IgD-negative memory B cell (primary cell): ENCODE measurements at regions not wholly inside any gene's neighbourhood (a gene's known extent, or its start where the extent isn't known, plus 50 kb on each side); places are given as distances from the start of the nearest gene placed in this dataset.
A peak's percentile ranks its signal among the peaks of the same experiment; 100 is the strongest.

Experiments used
- H3K27ac Mint-ChIP-seq, 3 donors: one replicate each; pipeline ENCODE4 v1.8.0; 2020 to 2022; ENCODE audit warnings: mild to moderate bottlenecking in 3 of 3, mixed read lengths in 3 of 3, moderate library complexity in 1 of 3
- H3K27me3 Mint-ChIP-seq: one replicate; pipeline ENCODE4 v1.8.0; 2021; ENCODE audit warnings: mixed read lengths
- H3K36me3 Mint-ChIP-seq: one replicate; pipeline ENCODE4 v1.8.0; 2020; ENCODE audit warnings: mild to moderate bottlenecking, mixed read lengths
- H3K4me1 Mint-ChIP-seq, 3 donors: one replicate each; pipeline ENCODE4 v1.8.0; 2020 to 2022; ENCODE audit warnings: mixed read lengths in 3 of 3, mild to moderate bottlenecking in 1 of 3
- H3K4me3 Mint-ChIP-seq, 4 donors: one replicate each; pipeline ENCODE4 v1.8.0; 2020 to 2022; ENCODE audit warnings: mild to moderate bottlenecking in 4 of 4, mixed read lengths in 4 of 4, moderate library complexity in 3 of 4
- H3K9me3 Mint-ChIP-seq, 3 donors: one replicate each; pipeline ENCODE4 v1.8.0; 2020 to 2021; ENCODE audit warnings: mixed read lengths in 3 of 3, mild to moderate bottlenecking in 1 of 3

- Mint-ChIP-seq H3K9me3 (no peaks in the 10 kb centered on the region), H3K36me3 (no peaks in the 10 kb centered on the region), H3K4me1 (peaks cover 0 to 2% (median 0%) of the 10 kb centered on the region in 3 donors), H3K27ac (no peak overlapping the region), H3K27me3 (peaks cover 5% of the 10 kb centered on the region), H3K4me3 (no peak overlapping the region)
These were observed 59.8 kb upstream of the RNU6ATAC start for GRCh38 chr9:134224127-134224526.

- Mint-ChIP-seq H3K36me3 (no peaks in the 10 kb centered on the region), H3K27me3 (peaks cover 5% of the 10 kb centered on the region), H3K4me3 (no peak overlapping the region), H3K4me1 (peaks cover 0 to 2% (median 0%) of the 10 kb centered on the region in 3 donors), H3K9me3 (no peaks in the 10 kb centered on the region), H3K27ac (no peak overlapping the region)
These were observed 60.3 kb upstream of the RNU6ATAC start for GRCh38 chr9:134224567-134225093.

GRCh38 chr9:134225186-134225585 lies 60.8 kb upstream of the RNU6ATAC start:
- H3K4me1 Mint-ChIP-seq, result peaks cover 0 to 2% (median 0%) of the 10 kb centered on the region in 3 donors
- peak overlapping the region in 1 of 4 donors; percentile 70 for H3K4me3 Mint-ChIP-seq
- no peaks in the 10 kb centered on the region for H3K36me3 Mint-ChIP-seq
- H3K9me3 Mint-ChIP-seq, result no peaks in the 10 kb centered on the region
- peaks cover 5% of the 10 kb centered on the region for H3K27me3 Mint-ChIP-seq
- no peak overlapping the region for H3K27ac Mint-ChIP-seq

- Mint-ChIP-seq H3K36me3 (no peaks in the 10 kb centered on the region), H3K9me3 (no peaks in the 10 kb centered on the region), H3K4me3 (peak overlapping the region in 1 of 4 donors; percentile 70), H3K27ac (no peak overlapping the region), H3K4me1 (peaks cover 0 to 2% (median 0%) of the 10 kb centered on the region in 3 donors), H3K27me3 (peaks cover 4% of the 10 kb centered on the region)
These were observed 61.5 kb upstream of the RNU6ATAC start for GRCh38 chr9:134225816-134226215.

- Mint-ChIP-seq H3K27me3 (peaks cover 4% of the 10 kb centered on the region), H3K36me3 (no peaks in the 10 kb centered on the region), H3K27ac (no peak overlapping the region), H3K9me3 (no peaks in the 10 kb centered on the region), H3K4me1 (peaks cover 0 to 2% (median 0%) of the 10 kb centered on the region in 3 donors), H3K4me3 (no peak overlapping the region)
These were observed 62.0 kb upstream of the RNU6ATAC start for GRCh38 chr9:134226221-134226930.

- H3K4me3 Mint-ChIP-seq, result no peak overlapping the region
- H3K9me3 Mint-ChIP-seq, result no peaks in the 10 kb centered on the region
- peaks cover 4% of the 10 kb centered on the region for H3K27me3 Mint-ChIP-seq
- H3K36me3 Mint-ChIP-seq, result no peaks in the 10 kb centered on the region
- no peak overlapping the region for H3K27ac Mint-ChIP-seq
- H3K4me1 Mint-ChIP-seq, result peaks cover 0 to 2% (median 0%) of the 10 kb centered on the region in 3 donors
These were observed 63.4 kb upstream of the RNU6ATAC start for GRCh38 chr9:134227451-134228411.

- H3K27ac Mint-ChIP-seq, result no peak overlapping the region
- H3K27me3 Mint-ChIP-seq, result peaks cover 7% of the 10 kb centered on the region
- no peak overlapping the region for H3K4me3 Mint-ChIP-seq
- H3K9me3 Mint-ChIP-seq, result no peaks in the 10 kb centered on the region
- peaks cover 0 to 2% (median 0%) of the 10 kb centered on the region in 3 donors for H3K4me1 Mint-ChIP-seq
- no peaks in the 10 kb centered on the region for H3K36me3 Mint-ChIP-seq
These were observed 64.3 kb upstream of the RNU6ATAC start for GRCh38 chr9:134228649-134229048.

- Mint-ChIP-seq H3K36me3 (no peaks in the 10 kb centered on the region), H3K4me3 (no peak overlapping the region), H3K9me3 (no peaks in the 10 kb centered on the region), H3K4me1 (peaks cover 0 to 2% (median 0%) of the 10 kb centered on the region in 3 donors), H3K27me3 (peaks cover 7% of the 10 kb centered on the region), H3K27ac (no peak overlapping the region)
These were observed 65.2 kb upstream of the RNU6ATAC start for GRCh38 chr9:134229466-134230091.

- Mint-ChIP-seq H3K36me3 (no peaks in the 10 kb centered on the region), H3K4me1 (peaks cover 0 to 2% (median 0%) of the 10 kb centered on the region in 3 donors), H3K27me3 (peaks cover 9% of the 10 kb centered on the region), H3K9me3 (no peaks in the 10 kb centered on the region), H3K4me3 (no peak overlapping the region), H3K27ac (no peak overlapping the region)
These were observed 66.0 kb upstream of the RNU6ATAC start for GRCh38 chr9:134230092-134230941.

GRCh38 chr9:134230942-134231325 lies 66.6 kb upstream of the RNU6ATAC start:
- Mint-ChIP-seq H3K9me3 (no peaks in the 10 kb centered on the region), H3K27me3 (peaks cover 9% of the 10 kb centered on the region), H3K36me3 (no peaks in the 10 kb centered on the region), H3K4me3 (no peak overlapping the region), H3K27ac (no peak overlapping the region), H3K4me1 (no peaks in the 10 kb centered on the region)

GRCh38 chr9:134231330-134231745 lies 67.0 kb upstream of the RNU6ATAC start:
- Mint-ChIP-seq H3K4me1 (no peaks in the 10 kb centered on the region), H3K9me3 (no peaks in the 10 kb centered on the region), H3K27me3 (peaks cover 9% of the 10 kb centered on the region), H3K4me3 (no peak overlapping the region), H3K36me3 (no peaks in the 10 kb centered on the region), H3K27ac (no peak overlapping the region)

GRCh38 chr9:134231767-134232166 lies 67.4 kb upstream of the RNU6ATAC start:
- Mint-ChIP-seq H3K27ac (no peak overlapping the region), H3K36me3 (no peaks in the 10 kb centered on the region), H3K4me1 (no peaks in the 10 kb centered on the region), H3K9me3 (no peaks in the 10 kb centered on the region), H3K4me3 (no peak overlapping the region), H3K27me3 (peaks cover 11% of the 10 kb centered on the region)

- Mint-ChIP-seq H3K27me3 (peaks cover 11% of the 10 kb centered on the region), H3K9me3 (no peaks in the 10 kb centered on the region), H3K4me3 (no peak overlapping the region), H3K4me1 (no peaks in the 10 kb centered on the region), H3K27ac (no peak overlapping the region), H3K36me3 (no peaks in the 10 kb centered on the region)
These were observed 68.7 kb upstream of the RNU6ATAC start for GRCh38 chr9:134233022-134233421.

GRCh38 chr9:134234001-134234660 lies 69.8 kb upstream of the RNU6ATAC start:
- Mint-ChIP-seq H3K9me3 (peaks cover 0 to 2% (median 0%) of the 10 kb centered on the region in 3 donors), H3K4me1 (no peaks in the 10 kb centered on the region)

More at GRCh38 chr9:134234001-134234660, 69.8 kb upstream of the RNU6ATAC start:
- Mint-ChIP-seq H3K27me3 (peaks cover 7% of the 10 kb centered on the region), H3K27ac (no peak overlapping the region), H3K36me3 (no peaks in the 10 kb centered on the region), H3K4me3 (no peak overlapping the region)
